GM13977 (cell line): ENCODE measurements at regions not wholly inside any gene's neighbourhood (a gene's known extent, or its start where the extent isn't known, plus 50 kb on each side); places are given as distances from the start of the nearest gene placed in this dataset.
"Not testable (repeated sequence)": the region's sequence is repeated elsewhere in the genome, so short reads cannot be mapped to it uniquely, and the experiment has no call there.

Experiments
- DNase-seq: peaks from one replicate; pipeline ENCODE4 v3.0.0; 2012; ENCODE audit warnings: low spot score
- CTCF ChIP-seq: IDR thresholded peaks from 2 replicates; pipeline ENCODE4 v1.5.1; 2012; ENCODE audit warnings: mild to moderate bottlenecking, control low read depth; ENCODE audit not compliant: insufficient read depth; ENCODE audit errors: extremely low read depth, missing control alignments
- in situ Hi-C: fragments of 300-500 bp; cut with MboI; formaldehyde crosslinking; loops from one replicate; pipeline ENCODE4 v1.12.0; 2022; ENCODE audit warnings: low sequenced_read_pairs, low pct_unique_long_range_greater_than_20kb, mixed read lengths, inconsistent platforms; ENCODE audit not compliant: unreplicated experiment

DNA sequence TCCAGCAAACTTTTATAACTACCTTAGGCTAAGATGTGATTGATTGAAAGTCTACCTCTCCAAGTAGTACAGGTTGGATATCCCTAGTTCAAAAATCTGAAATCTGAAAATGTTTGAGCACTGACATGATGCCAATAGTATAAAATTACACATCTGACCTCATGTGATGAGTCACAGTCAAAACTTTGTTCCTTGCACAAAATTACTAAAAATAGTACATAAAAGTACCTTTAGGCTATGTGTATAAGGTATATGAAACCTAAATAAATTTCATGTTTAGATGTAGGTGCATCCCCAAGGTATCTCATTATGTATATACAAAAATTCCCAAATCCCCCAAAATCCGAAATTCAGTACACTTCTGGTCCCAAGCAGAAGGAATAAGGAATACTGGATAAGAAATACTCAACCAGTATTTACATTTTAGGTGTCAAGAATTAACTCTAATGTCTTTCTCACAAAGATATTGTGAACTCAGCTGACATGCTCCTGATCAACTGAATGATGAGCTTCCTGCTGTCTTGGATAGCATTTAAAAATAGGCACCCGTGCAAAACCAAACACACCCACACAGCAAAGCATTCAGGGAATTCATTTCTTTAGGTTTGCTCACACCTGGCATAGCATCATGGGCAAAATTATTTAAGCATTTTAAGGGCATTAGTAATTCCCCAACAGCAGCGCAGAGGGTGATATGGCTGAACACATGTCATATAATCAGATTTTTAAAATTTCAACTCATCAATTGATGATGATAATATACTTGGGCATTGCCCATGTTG is 497.4 kb upstream of the MEIS1 start:
- in situ Hi-C loops: no loop called here
- TF ChIP-seq CTCF: no peak
- no peak for DNase-seq

- no peak for TF ChIP-seq CTCF
- in situ Hi-C loops: no loop called here
- no peak for DNase-seq
Observed at GRCh38 chr2:65934992-65935629, 499.8 kb upstream of the MEIS1 start.

GRCh38 chr2:65932571-65932970 is 500.2 kb upstream of the SPRED2 start:
- in situ Hi-C loops: no loop called here
- TF ChIP-seq CTCF: no peak
- no peak for DNase-seq

DNA sequence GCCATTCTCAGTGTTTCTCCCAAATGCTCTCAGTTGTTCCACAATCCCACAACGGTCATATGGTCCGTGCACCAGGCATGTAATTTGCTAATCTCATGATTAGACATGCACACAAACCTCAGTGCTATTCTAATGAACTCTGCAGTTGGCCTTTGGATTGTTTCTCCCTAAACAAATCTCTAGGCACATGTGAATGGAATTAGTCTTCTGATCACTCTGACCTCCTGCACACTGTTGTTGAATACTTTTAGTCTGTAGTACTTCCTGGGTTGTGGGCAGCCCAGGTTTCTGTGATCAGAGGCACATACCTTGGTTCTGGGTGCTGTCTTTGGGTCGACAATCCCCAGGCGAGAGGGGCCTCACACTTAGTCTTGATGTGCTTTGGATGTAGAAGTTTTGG is 498.7 kb upstream of the SPRED2 start:
- DNase-seq: no peak
- no peak for TF ChIP-seq CTCF
- in situ Hi-C loops: no loop called here

GRCh38 chr2:65930259-65930658 is 497.9 kb upstream of the SPRED2 start:
- in situ Hi-C loops: no loop called here
- no peak for TF ChIP-seq CTCF
- DNase-seq: no peak

DNA sequence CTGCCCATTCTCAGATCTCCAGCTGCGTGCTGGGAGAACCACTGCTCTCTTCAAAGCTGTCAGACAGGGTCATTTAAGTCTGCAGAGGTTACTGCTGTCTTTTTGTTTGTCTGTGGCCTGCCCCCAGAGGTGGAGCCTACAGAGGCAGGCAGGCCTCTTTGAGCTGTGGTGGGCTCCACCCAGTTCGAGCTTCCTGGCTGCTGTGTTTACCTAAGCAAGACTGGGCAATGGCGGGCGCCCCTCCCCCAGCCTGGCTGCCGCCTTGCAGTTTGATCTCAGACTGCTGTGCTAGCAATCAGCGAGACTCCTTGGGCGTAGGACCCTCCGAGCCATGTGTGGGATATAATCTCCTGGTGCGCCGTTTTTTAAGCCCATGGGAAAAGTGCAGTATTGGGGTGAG is 497.3 kb upstream of the SPRED2 start:
- in situ Hi-C loops: not testable (repeated sequence)

DNA sequence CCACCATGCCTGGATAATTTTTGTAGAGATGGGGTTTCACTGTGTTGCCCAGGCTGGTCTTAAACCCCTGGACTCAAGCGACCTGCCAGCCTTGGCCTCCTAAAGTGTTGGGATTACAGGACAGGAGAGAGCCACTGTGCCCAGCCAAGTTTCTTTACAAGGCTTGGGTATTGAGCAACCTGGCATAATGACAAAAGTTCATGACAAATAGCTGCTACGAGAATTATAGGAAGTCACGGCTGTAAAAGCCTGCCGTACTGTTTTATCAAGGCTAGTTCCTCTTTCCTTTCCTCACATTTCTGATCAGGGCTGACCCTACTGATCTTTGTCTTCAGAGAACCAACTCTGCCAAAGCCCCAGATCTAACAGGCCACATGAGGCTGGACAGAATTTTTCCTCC is 490.4 kb upstream of the SPRED2 start:
- no peak for TF ChIP-seq CTCF
- no peak for DNase-seq
- in situ Hi-C loops: no loop called here

More for the DNA sequence above, 497.3 kb upstream of the SPRED2 start:
- DNase-seq: not testable (repeated sequence)
